IMR-90 (cell line): ENCODE measurements at regions not wholly inside any gene's neighbourhood (a gene's known extent, or its start where the extent isn't known, plus 50 kb on each side); places are given as distances from the start of the nearest gene placed in this dataset.

Experiments used
- ATAC-seq: fragments of 200-7000 bp; cut with Tn5 transposase; 2 replicates; pipeline ENCODE4 v1.9.1; 2020; ENCODE audit warnings: low read depth, mild to moderate bottlenecking, moderate library complexity
- BruUV-seq: library from RNA; stranded (reverse); fragments of 400-500 nt; replicated peaks from 2 replicates; lab custom pipeline; 2021; lab: Mats Ljungman, UMichigan
- CTCF ChIA-PET: fragments of 300-600 bp; formaldehyde crosslinking; extraction: SDS; loops from one replicate; lab custom pipeline; 2021; ENCODE audit warnings: antibody characterized with exemption; lab: Yijun Ruan, JAX
- POLR2A ChIA-PET: fragments of 300-600 bp; sonication (Branson Sonifier 250); formaldehyde crosslinking; loops from one replicate; lab custom pipeline; 2022; ENCODE audit warnings: antibody characterized with exemption; ENCODE audit not compliant: unreplicated experiment; lab: Charles Lee
- DNase-seq: peaks from one replicate; pipeline ENCODE4 v3.0.0; 2013
- H2AFZ ChIP-seq: replicated peaks from 2 replicates; pipeline ENCODE3; 2013; ENCODE audit warnings: low read length, mild to moderate bottlenecking; ENCODE audit not compliant: poor library complexity
- H2AK5ac ChIP-seq: 2 replicates; pipeline ENCODE4 v1.6.1; 2013; ENCODE audit warnings: low read depth, low read length, inconsistent platforms
- H2AK9ac ChIP-seq: replicated peaks from 2 replicates; pipeline ENCODE3; 2013; ENCODE audit warnings: mild to moderate bottlenecking, low read depth, low read length, moderate library complexity; ENCODE audit not compliant: poor library complexity
- H2BK120ac ChIP-seq: 2 replicates; pipeline ENCODE4 v1.6.1; 2013; ENCODE audit warnings: low read depth, low read length, inconsistent platforms
- H2BK15ac ChIP-seq: 3 replicates; pipeline ENCODE4 v1.6.1; 2013; ENCODE audit warnings: low read depth, low read length, inconsistent platforms
- H2BK20ac ChIP-seq: 2 replicates; pipeline ENCODE4 v1.6.1; 2013; ENCODE audit warnings: low read depth, mild to moderate bottlenecking, inconsistent platforms, low read length, moderate library complexity
- H2BK5ac ChIP-seq: 2 replicates; pipeline ENCODE4 v1.6.1; 2013; ENCODE audit warnings: mild to moderate bottlenecking, low read depth, low read length, inconsistent platforms; ENCODE audit not compliant: poor library complexity, severe bottlenecking
- H3K14ac ChIP-seq: replicated peaks from 2 replicates; pipeline ENCODE4 v1.6.1; 2013; ENCODE audit warnings: low read depth, low read length, inconsistent platforms
- H3K18ac ChIP-seq: 2 replicates; pipeline ENCODE4 v1.6.1; 2013; ENCODE audit warnings: low read depth, low read length, control low read depth
- H3K23ac ChIP-seq: 2 replicates; pipeline ENCODE4 v1.6.1; 2013; ENCODE audit warnings: low read depth, low read length, inconsistent platforms
- H3K27ac ChIP-seq: 2 replicates; pipeline ENCODE4 v1.5.1; 2013; ENCODE audit warnings: mild to moderate bottlenecking, control low read depth, low read length; ENCODE audit not compliant: insufficient read depth
- H3K27me3 ChIP-seq: 2 replicates; pipeline ENCODE4 v1.6.1; 2013; ENCODE audit warnings: low read length; ENCODE audit not compliant: control insufficient read depth, insufficient read depth
- H3K36me3 ChIP-seq: 2 replicates; pipeline ENCODE4 v1.6.1; 2013; ENCODE audit warnings: low read length, mixed read lengths; ENCODE audit not compliant: control insufficient read depth, insufficient read depth
- H3K4ac ChIP-seq: 2 replicates; pipeline ENCODE4 v1.6.1; 2013; ENCODE audit warnings: low read depth, low read length, inconsistent platforms
- H3K4me1 ChIP-seq: 2 replicates; pipeline ENCODE4 v1.6.1; 2013; ENCODE audit warnings: low read length, mixed read lengths; ENCODE audit not compliant: control insufficient read depth, insufficient read depth
- H3K4me2 ChIP-seq: 2 replicates; pipeline ENCODE4 v1.6.1; 2013; ENCODE audit warnings: low read depth, mild to moderate bottlenecking, control low read depth, low read length, moderate library complexity
- H3K4me3 ChIP-seq: 2 replicates; pipeline ENCODE4 v1.5.1; 2013; ENCODE audit warnings: low read depth, mild to moderate bottlenecking, control low read depth, low read length, moderate library complexity; ENCODE audit not compliant: insufficient read depth
- H3K56ac ChIP-seq: 2 replicates; pipeline ENCODE4 v1.6.1; 2013; ENCODE audit warnings: low read length, inconsistent platforms; ENCODE audit not compliant: insufficient read depth; ENCODE audit errors: extremely low read depth
- H3K79me1 ChIP-seq, 2 experiments: 2 replicates each; pipeline ENCODE4 v1.6.1; 2013; ENCODE audit warnings: low read length in 2 of 2, inconsistent platforms in 1 of 2, low read depth in 1 of 2
- H3K9ac ChIP-seq: 2 replicates; pipeline ENCODE4 v1.6.1; 2013; ENCODE audit warnings: low read depth, low read length, control low read depth
- H3K9me1 ChIP-seq: 2 replicates; pipeline ENCODE4 v1.6.1; 2013; ENCODE audit warnings: low read length, inconsistent platforms; ENCODE audit not compliant: insufficient read depth
- H3K9me3 ChIP-seq: 2 replicates; pipeline ENCODE4 v1.6.1; 2013; ENCODE audit warnings: low read length; ENCODE audit not compliant: control insufficient read depth, insufficient read depth
- H4K20me1 ChIP-seq: 2 replicates; pipeline ENCODE4 v1.6.1; 2013; ENCODE audit warnings: low read length, inconsistent platforms; ENCODE audit not compliant: insufficient read depth
- H4K5ac ChIP-seq: 2 replicates; pipeline ENCODE4 v1.6.1; 2013; ENCODE audit warnings: mild to moderate bottlenecking, low read depth, low read length, control low read depth
- H4K8ac ChIP-seq, 2 experiments: 2 replicates each; pipeline ENCODE4 v1.6.1; 2013; ENCODE audit warnings: low read depth in 2 of 2, low read length in 2 of 2, control low read depth in 1 of 2, inconsistent platforms in 1 of 2
- H4K91ac ChIP-seq: 2 replicates; pipeline ENCODE4 v1.6.1; 2013; ENCODE audit warnings: low read depth, low read length, inconsistent platforms; ENCODE audit not compliant: insufficient read depth
- CEBPB ChIP-seq: IDR thresholded peaks from 2 replicates; pipeline ENCODE4 v1.6.1; 2012; ENCODE audit warnings: low read depth, low read length, improper control_type of control experiment
- FOS ChIP-seq: fragments of 150-350 bp; IDR thresholded peaks from 2 replicates; pipeline ENCODE4 v1.6.1; 2016; ENCODE audit warnings: low read depth, low read length
- MAZ ChIP-seq: IDR thresholded peaks from 2 replicates; pipeline ENCODE4 v1.6.1; 2012; ENCODE audit warnings: low read depth, mild to moderate bottlenecking, low read length, improper control_type of control experiment, moderate library complexity, borderline replicate concordance
- POLR2A ChIP-seq: IDR thresholded peaks from 2 replicates; pipeline ENCODE4 v1.6.1; 2012; ENCODE audit warnings: mild to moderate bottlenecking, low read depth, low read length
- WGBS, 2 experiments: methylation state at CpG; one replicate each; pipeline versions ENCODE4 v1.1.5 to v1.1.7; 2013; ENCODE audit warnings: missing lambda C conversion rate in 2 of 2; ENCODE audit not compliant: insufficient read length in 1 of 2; ENCODE audit errors: extremely low coverage in 2 of 2; 5-methylcytosine and 5-hydroxymethylcytosine counted together
- dilution Hi-C: fragments of 300-500 bp; cut with HindIII; formaldehyde crosslinking; loops from one replicate; pipeline ENCODE4 v1.14.3; 2018; ENCODE audit warnings: low sequenced_read_pairs; ENCODE audit not compliant: unreplicated experiment
- in situ Hi-C: fragments of 300-500 bp; cut with MboI; formaldehyde crosslinking; loops from 3 replicates; pipeline ENCODE4 v1.14.3; 2019; ENCODE audit warnings: low sequenced_read_pairs, inconsistent platforms, mixed read lengths
- intact Hi-C: fragments of 100-400 bp; cut with micrococcal nuclease; formaldehyde crosslinking; loops from 2 replicates; pipeline ENCODE4 v1.10.0; 2022

DNA sequence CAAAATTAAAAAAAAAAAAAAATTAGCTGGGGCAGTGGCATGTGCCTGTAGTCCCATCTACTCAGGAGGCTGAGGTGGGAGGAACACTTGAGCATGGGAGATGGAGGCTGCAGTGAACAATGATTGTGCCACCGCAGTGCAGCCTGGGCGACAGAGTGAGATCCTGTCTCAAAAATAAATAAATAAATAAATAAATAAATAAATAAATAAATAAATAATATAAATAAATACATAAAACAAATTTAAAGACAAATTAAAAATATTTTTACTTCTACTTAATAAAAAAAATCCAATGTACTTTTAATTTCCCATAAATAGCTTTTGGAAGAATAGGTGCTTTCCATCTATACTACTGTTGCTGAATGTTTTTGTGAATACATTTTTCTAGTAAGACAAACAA is 598.4 kb upstream of the EDIL3 start:
- Histone ChIP-seq H3K4me2 (no peak overlapping the region), H3K14ac (no peak overlapping the region), H2BK15ac (no peak overlapping the region), H3K23ac (no peak overlapping the region), H3K27me3 (no peaks in the 10 kb centered on the region), H3K27ac (no peak overlapping the region), H3K4ac (no peak overlapping the region), H3K9ac (no peak overlapping the region), H2BK5ac (no peak overlapping the region), H4K5ac (no peak overlapping the region), H3K36me3 (no peaks in the 10 kb centered on the region), H2AK5ac (no peak overlapping the region), H4K20me1 (no peaks in the 10 kb centered on the region), H3K79me1 (no peaks in the 10 kb centered on the region), H3K56ac (no peak overlapping the region), H3K18ac (no peak overlapping the region), H3K9me1 (no peaks in the 10 kb centered on the region), H3K9me3 (no peaks in the 10 kb centered on the region), H2AFZ (no peak overlapping the region), H2BK120ac (no peak overlapping the region), H3K4me3 (no peak overlapping the region), H4K8ac (no peak overlapping the region), H2BK20ac (no peak overlapping the region), H3K4me1 (no peaks in the 10 kb centered on the region), H4K91ac (no peak overlapping the region), H2AK9ac (no peak overlapping the region)
- ChIA-PET POLR2A (no interaction called here), CTCF (interaction anchor here (0.6 kb wide), 2 partner anchors 50 to 51 kb away, joined by 3 to 4 read pairs; no protein-coding TSS in a partner anchor)
- TF ChIP-seq CEBPB = no peak
- no peak for TF ChIP-seq POLR2A
- TF ChIP-seq MAZ = no peak
- TF ChIP-seq FOS = no peak
- no CpG with 5 or more reads among the region's 2 CpGs for WGBS, 2 experiments
- ATAC-seq = no peak
- in situ Hi-C loops (no loop called here), dilution Hi-C loops (no loop called here), intact Hi-C loops (no loop called here)
- BruUV-seq = no TSS peak
- no peak for DNase-seq
